WTC11 (cell line): ENCODE measurements at regions not wholly inside any gene's neighbourhood (a gene's known extent, or its start where the extent isn't known, plus 50 kb on each side); places are given as distances from the start of the nearest gene placed in this dataset.
"Not testable (repeated sequence)": the region's sequence is repeated elsewhere in the genome, so short reads cannot be mapped to it uniquely, and the experiment has no call there.

ENCODE experiments used
- ATF2 ChIP-seq: sonication (generic); formaldehyde crosslinking; IDR thresholded peaks from 2 replicates; pipeline ENCODE4 v1.8.1; 2022; ENCODE audit warnings: low read depth, missing genetic modification reagents, borderline replicate concordance
- CBFB ChIP-seq: sonication (generic); formaldehyde crosslinking; IDR thresholded peaks from 2 replicates; pipeline ENCODE4 v1.8.1; 2022; ENCODE audit warnings: mild to moderate bottlenecking, low read depth, missing genetic modification reagents
- CTCF ChIP-seq: fragments of 200-600 bp; IDR thresholded peaks from 2 replicates; pipeline ENCODE4 v1.8.0; 2022; ENCODE audit warnings: antibody characterized with exemption
- MAX ChIP-seq: sonication (generic); formaldehyde crosslinking; IDR thresholded peaks from 2 replicates; pipeline ENCODE4 v1.8.0; 2022; ENCODE audit warnings: mild to moderate bottlenecking, missing genetic modification reagents
- NR3C1 ChIP-seq: sonication (generic); formaldehyde crosslinking; conservative IDR thresholded peaks from 2 replicates; pipeline ENCODE4 v1.8.1; 2023; ENCODE audit warnings: low read depth, mild to moderate bottlenecking, missing genetic modification reagents
- SP1 ChIP-seq: sonication (generic); formaldehyde crosslinking; conservative IDR thresholded peaks from 2 replicates; pipeline ENCODE4 v1.8.1; 2022; ENCODE audit warnings: missing genetic modification reagents
- STAT6 ChIP-seq: sonication (generic); formaldehyde crosslinking; conservative IDR thresholded peaks from 2 replicates; pipeline ENCODE4 v1.8.1; 2023; ENCODE audit warnings: mild to moderate bottlenecking, low read depth, missing genetic modification reagents, moderate library complexity
- ZBTB43 ChIP-seq: sonication (generic); formaldehyde crosslinking; IDR thresholded peaks from 2 replicates; pipeline ENCODE4 v1.8.1; 2023; ENCODE audit warnings: mild to moderate bottlenecking, missing genetic modification reagents
- ZNF671 ChIP-seq: fragments of 250-450 bp; sonication (Bioruptor Pico); IDR thresholded peaks from 2 replicates; pipeline ENCODE4 v1.8.0; 2021; ENCODE audit warnings: mild to moderate bottlenecking
- TF ChIP-seq, protein P1 (sequence below): sonication (generic); formaldehyde crosslinking; IDR thresholded peaks from 2 replicates; pipeline ENCODE4 v1.8.0; 2022; ENCODE audit warnings: mild to moderate bottlenecking, missing genetic modification reagents
- TF ChIP-seq, protein P2 (sequence below): sonication (generic); formaldehyde crosslinking; IDR thresholded peaks from 2 replicates; pipeline ENCODE4 v1.8.1; 2022; ENCODE audit warnings: mild to moderate bottlenecking, missing genetic modification reagents, moderate library complexity, borderline replicate concordance
- TF ChIP-seq, protein P3 (sequence below): sonication (generic); formaldehyde crosslinking; conservative IDR thresholded peaks from 2 replicates; pipeline ENCODE4 v1.8.1; 2022; ENCODE audit warnings: mild to moderate bottlenecking, missing genetic modification reagents

DNA sequence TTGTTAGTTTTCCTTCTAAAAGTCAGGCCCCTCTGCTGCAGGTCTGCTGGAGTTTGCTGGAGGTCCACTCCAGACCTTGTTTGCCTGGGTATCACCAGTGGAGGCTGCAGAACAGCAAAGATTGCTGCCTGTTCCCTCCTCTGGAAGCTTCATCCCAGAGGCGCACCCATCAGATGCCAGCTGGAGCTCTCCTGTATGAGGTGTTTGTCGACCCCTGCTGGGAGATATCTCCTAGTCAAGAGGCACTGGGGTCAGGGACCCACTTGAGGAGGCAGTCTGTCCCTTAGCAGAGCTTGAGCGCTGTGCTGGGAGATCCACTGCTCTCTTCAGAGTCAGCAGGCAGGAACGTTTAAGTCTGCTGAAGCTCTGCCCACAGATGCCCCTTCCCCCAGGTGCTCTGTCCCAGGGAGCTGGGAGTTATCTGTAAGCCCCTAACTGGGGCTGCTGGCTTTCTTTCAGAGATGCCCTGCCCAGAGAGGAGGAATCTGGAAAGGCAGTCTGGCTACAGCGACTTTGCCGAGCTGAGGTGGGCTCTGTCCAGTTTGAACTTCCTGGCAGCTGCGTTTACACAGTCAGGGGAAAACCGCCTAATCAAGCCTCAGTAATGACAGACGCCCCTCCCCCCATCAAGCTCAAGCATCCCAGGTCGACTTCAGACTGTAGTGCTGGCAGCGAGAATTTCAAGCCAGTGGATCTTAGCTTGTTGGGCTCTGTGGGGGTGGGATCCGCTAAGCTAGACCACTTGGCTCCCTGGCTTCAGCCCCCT, 49.9 kb upstream of the PGBD5 start:
- TF ChIP-seq CTCF; CBFB; NR3C1; ZBTB43 (CRISPR knock-in tag); STAT6 (CRISPR knock-in tag); MAX (CRISPR knock-in tag); SP1 (CRISPR knock-in tag); ATF2 (CRISPR knock-in tag); ZNF671: not testable (repeated sequence)
- TF ChIP-seq, protein P1, sequence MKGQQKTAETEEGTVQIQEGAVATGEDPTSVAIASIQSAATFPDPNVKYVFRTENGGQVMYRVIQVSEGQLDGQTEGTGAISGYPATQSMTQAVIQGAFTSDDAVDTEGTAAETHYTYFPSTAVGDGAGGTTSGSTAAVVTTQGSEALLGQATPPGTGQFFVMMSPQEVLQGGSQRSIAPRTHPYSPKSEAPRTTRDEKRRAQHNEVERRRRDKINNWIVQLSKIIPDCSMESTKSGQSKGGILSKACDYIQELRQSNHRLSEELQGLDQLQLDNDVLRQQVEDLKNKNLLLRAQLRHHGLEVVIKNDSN (CRISPR knock-in tag): not testable (repeated sequence)
- TF ChIP-seq, protein P2, sequence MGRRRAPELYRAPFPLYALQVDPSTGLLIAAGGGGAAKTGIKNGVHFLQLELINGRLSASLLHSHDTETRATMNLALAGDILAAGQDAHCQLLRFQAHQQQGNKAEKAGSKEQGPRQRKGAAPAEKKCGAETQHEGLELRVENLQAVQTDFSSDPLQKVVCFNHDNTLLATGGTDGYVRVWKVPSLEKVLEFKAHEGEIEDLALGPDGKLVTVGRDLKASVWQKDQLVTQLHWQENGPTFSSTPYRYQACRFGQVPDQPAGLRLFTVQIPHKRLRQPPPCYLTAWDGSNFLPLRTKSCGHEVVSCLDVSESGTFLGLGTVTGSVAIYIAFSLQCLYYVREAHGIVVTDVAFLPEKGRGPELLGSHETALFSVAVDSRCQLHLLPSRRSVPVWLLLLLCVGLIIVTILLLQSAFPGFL (CRISPR knock-in tag): not testable (repeated sequence)
- TF ChIP-seq, protein P3, sequence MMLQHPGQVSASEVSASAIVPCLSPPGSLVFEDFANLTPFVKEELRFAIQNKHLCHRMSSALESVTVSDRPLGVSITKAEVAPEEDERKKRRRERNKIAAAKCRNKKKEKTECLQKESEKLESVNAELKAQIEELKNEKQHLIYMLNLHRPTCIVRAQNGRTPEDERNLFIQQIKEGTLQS (CRISPR knock-in tag): not testable (repeated sequence)
